ENCODE measurements at regions not wholly inside any gene's neighbourhood (a gene's known extent, or its start where the extent isn't known, plus 50 kb on each side); places are given as distances from the start of the nearest gene placed in this dataset.
A peak's percentile ranks its signal among the peaks of the same experiment; 100 is the strongest.
"Not testable (repeated sequence)": the region's sequence is repeated elsewhere in the genome, so short reads cannot be mapped to it uniquely, and the experiment has no call there.

DNA sequence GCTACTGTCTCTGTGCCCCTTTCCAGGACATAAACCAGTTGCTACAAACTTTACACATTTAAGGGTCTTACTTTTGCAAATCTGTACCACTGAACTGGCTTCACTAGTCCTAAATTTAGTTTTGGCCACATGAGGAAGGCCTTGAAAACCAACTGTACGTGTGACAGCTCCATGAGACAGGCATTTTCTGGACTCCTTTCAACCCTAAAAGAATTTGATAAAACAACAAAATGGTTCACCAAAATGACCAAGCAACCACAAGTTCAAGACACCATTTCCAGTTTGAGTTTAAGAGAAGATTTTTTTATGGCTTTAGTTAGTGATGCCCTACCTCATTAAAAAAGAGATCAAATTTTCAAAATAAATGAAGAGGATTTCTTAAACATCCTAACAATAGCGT is 246.4 kb downstream of the ZNF674 start:
- DNase-seq = no peak

DNA sequence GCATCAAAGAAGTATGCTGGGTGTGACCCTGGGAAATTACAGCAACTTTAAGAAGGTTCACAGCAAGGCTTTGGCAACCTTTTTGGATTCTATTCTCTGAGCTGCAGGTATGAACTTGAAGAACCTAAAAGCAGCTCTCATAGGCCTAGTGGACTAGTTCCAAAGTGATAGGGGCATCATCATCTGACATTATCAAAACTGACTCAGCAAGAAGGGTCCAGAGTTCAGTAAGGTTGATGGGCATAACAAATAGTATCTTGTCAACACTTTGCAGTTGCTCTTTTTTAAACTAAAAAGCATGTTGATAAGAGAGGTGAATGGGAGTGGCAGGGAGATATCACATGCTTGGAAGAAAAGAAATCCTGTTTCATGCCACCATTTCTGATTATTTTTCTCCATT is 249.3 kb downstream of the ZNF674 start:
- DNase-seq = no peak

DNA sequence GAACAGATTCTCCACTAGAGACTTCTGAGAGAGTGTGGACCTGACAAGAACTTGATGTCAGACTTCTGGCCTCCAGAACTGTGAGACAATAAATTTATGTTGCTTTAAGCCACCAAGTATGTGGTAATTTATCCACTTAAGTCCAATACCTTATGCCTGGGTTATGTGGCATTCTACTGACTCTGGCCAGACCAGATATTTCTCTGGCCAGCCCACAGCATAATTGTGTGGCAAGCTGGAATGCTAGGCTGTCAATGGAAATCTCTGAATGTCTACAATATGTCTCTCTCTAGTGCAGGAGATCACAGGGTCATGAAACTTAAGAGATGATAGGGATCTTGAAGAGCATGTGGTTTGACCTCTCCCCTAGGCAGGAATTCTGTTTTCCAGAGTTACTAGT is 251.0 kb downstream of the ZNF674 start:
- no peak for DNase-seq

DNA sequence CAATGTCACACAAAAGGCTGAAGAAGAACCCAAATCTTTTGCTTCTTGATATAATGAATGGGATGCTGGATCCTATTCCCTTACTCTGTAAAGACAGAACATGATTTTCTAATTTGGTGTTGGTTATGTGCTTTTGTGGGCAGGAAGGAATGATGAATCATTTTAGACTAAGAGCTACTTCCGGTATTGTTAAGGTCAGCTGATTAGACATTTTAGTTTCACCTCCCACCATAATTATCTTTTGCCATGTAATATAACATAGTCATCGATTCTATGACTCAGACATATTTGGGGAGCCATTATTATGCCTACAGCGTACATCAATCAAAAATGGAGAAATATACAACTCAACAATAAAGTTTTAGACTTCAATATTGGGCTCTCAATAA is 265.3 kb downstream of the ZNF674 start:
- DNase-seq = peak in 1 of 5 experiments; percentile 71

DNA sequence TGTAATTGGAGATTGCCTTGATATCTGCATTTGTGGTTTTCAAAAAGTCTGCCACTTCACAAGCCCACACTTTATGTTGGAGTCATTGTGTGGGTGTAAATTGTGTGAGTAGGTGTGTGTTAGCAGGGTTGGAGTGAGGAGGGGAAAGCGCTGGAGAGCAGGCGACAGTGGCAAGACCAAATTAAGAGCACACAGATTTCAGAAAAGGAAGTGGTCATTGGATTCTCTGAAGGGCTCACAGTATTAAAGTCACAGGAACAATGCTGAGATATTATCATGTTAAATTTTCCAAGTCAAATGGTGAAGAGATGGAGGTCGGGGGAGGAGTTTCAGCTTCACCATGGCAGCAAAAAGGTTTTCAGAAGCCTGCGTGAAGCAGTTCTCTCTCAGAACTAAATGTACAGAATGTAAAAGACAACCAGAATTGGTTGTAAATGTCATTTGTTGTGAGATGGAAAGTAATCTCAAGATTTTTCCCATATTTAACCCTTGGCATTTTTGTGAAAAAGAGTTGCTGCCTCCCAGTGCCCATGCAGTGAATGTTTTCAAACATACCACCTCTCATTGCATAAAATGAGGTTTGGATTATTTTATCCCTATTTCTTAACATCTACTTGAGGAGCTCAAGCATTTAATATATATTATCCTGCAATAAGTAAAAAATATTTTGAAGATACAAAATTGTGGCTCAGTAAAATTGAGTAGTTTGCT is 265.9 kb downstream of the ZNF674 start:
- DNase-seq = peak in 1 of 5 experiments; percentile 64

DNA sequence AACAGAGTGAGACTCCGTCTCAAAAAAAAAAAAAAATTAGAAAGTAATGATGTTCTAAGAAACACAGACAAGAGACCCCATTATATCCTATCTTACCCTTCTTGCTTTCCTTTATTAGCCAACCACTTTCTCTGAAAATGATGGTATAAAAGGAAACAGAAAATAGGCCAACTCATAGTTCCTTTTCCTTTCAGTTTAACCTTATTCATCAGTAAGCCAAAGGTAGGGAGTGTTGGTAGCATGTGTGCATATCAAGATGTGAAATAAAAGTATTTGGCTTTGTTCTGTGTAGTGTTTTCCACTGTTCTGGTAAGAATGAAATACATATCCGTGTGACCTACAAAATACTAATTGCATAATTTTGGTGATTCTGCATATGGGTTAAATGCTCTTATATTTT is 266.6 kb downstream of the ZNF674 start:
- peak in 1 of 5 experiments; percentile 11 for DNase-seq

DNA sequence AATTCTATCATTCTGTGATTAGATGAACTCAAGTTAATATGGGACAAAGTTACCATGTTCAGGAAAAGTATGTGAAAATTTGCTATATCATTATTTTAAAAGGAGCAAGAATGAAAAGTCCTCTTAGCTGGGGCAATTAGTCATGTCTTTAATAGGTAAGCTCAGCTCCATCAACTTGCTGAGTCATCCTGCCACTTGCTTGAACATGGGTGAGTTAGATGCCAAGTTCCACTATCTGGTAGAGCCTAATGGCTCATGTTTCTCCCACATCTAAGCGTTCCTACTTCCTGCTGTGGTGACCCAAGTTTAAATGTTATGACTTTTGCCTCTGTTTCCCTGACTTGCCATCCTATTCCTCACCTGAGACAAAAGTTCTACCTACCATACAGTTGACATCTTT is 276.8 kb downstream of the ZNF674 start:
- DNase-seq = peak in 1 of 5 experiments; percentile 50

DNA sequence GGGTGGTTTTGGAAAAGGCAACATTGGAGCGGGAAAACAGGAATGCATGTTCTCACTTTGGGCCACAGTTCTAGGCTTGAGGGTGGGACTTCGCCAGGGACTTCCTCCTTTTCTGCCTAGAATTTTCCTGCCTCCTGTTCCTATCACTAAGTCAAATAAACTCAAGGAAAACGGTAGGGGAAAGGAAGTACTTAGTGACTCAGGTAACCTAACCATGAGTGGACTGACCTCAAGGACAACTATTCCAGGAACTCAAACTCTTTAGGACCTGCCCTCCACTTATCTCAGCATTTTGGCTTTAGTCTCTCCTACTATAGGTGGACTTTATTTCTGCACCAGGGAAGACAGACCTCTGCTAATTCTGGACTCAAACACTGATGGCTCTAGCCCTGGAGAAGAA is 281.7 kb downstream of the ZNF674 start:
- no peak for DNase-seq

DNA sequence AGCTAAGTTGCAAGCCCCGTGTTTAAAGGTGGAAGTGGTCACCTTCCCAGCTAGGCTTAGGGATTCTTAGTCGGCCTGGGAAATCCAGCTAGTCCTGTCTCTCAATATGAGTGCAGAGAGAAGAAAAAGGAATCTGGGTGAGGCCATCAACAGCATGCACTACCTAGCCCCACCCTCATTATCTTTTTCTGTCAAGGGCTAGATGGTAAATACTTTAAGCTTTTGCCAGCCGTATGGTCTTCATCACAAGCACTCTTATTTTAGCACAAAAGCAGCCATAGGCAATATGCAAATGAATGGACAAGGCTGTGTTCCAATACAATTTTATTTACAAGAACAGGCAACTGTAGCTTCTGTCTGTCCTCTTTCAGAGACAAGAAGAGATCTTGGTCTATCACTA is 282.9 kb downstream of the ZNF674 start:
- DNase-seq = no peak

DNA sequence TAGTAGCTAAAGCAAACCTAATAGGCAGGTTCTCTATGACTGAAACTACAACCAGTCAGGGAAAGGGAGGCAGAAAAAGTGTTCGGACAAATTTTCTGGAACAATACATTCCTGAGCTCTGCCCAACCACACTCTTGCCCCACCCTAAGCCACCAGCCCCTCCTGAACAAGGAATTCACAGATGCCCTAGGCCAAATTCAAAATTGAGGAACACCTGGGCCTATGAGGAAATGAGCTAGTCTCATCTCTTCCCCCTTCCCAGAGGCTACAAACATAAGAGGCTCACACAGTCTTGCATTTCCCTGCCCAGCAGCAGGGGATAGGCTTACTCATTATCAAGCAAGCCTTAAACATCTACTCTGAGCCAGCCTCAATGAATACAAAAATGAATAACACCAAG is 284.7 kb downstream of the ZNF674 start:
- DNase-seq = no peak

DNA sequence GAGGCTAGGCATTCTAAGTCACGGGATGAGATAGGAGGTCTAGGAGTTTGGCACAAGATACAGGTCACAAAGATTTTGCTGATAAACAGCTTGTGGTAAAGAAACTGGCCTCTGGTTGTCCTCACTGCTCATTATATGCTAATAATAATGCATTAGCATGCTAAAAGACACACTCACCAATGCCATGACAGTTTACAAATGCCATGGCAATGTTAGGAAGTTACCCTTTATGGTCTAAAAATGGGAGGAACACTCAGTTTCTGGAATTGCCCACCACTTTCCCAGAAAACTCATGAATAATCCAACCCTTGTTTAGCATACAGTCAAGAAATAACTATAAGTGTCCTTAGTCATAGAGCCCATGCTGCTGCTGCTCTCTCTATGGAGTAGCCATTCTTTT is 286.9 kb downstream of the ZNF674 start:
- DNase-seq = no peak

DNA sequence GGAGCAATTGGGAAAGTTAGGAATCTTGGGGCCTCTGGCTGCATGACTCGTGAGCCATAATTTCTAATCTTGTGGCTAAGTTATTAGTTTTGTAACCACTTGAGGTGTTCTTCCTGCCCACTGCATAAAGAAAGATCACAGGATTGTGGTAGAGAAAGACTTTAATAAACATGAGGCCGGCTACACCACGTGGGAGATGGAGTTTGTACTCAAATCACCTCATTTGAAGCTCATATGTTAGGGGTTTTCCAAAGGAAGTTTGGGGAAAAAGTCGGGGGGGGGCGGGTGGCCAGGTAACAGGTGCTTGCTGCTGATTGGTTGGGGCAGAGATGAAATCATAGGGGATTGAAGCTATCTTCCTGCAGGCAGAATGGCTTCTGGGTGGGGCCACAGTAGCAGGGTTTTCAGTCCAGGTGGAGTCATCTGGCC is 287.8 kb downstream of the ZNF674 start:
- DNase-seq = no peak

DNA sequence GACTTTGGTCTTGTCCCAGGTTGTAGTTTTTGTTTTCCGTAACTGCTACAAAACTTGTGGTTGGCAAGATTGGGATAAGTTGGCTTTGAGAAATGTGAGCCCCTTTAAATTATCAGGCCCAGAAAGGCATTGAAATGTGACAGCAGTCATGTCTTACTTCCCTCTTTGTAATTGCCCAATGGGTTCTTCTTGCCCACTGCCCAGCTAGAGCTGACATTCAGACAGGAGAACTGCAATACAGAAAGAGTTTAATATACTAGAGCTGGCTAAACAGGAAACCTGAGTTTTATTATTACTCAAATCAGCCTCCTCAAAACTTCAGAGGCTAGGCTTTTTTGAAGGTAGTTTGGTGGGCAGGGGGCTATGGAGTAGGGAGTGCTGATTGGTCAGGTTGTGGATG is 288.3 kb downstream of the ZNF674 start:
- no peak for DNase-seq

DNA sequence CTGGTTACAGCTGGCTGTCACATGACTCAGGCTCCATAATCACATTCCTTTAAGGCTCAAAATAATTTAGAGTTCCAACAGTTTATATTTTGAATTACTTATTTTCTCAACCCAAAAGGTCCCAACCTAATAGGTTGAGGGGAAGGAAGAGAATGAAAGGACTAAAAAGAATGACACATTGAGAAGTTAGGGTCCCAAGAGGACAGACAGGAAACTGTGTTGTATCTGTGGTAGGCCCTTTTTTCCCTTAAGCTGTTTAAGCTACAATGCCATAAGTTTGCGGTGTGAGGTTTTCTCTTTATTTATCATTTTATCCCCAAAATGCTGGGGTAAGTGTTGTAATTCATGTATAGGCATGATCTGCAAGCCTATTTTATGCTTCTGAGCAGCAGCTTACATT is 290.2 kb downstream of the ZNF674 start:
- DNase-seq = no peak

DNA sequence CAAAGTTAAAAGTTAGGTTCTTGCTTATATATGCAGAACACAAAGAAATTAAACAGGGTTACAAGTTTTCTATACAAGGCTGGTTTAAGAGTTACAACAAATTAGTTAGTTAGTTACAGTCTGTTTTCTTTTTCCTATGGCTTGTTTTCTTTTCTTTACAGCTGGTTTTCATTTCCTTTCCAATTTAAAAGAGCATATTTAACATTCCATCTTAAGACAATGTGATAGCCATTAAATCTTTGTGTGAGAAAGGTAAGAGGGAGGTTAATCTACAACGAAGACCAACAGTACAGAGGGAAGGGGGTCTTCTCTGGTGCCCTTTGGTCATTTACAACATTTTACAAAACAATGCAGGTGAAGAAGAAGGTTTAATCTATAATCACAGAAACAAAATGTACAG is 290.6 kb downstream of the ZNF674 start:
- DNase-seq = no peak

DNA sequence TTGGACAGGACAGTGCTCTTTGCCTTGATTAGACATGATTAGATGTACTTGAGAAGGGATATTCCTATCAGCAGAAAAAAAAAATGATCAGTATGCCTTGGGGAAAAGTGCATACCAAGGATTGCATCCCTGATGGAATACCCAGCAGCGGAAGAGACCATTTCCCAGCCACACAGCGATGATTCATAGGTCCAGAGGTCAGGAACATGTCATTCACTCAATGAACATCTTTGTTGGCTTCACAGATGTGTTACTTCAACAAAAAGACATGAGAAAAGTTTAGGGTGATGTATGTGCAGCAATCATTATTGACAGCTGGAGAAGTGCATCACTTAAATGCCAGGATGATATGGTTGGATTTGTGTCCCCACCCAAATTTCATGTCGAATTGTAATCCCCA is 293.5 kb downstream of the ZNF674 start:
- no peak for DNase-seq

DNA sequence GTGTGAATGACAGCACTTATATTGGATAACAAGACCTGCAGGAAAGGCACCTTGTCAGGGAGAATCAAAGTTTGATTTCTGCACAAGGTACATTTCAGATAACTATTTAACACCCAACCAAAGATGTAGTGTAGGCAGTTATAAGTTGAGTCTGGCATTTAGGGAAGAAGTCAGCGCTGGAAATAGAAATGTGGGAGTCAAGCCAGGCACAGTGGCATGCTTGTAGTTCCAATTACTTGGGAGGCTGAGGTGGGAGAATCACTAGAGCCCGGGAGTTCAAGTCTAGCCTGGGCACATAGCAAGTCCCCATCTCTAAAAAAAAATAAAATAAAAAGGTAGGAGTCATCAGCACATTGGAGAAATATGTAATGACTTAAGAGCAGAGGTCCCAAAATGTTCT is 295.1 kb downstream of the ZNF674 start:
- no peak for DNase-seq

DNA sequence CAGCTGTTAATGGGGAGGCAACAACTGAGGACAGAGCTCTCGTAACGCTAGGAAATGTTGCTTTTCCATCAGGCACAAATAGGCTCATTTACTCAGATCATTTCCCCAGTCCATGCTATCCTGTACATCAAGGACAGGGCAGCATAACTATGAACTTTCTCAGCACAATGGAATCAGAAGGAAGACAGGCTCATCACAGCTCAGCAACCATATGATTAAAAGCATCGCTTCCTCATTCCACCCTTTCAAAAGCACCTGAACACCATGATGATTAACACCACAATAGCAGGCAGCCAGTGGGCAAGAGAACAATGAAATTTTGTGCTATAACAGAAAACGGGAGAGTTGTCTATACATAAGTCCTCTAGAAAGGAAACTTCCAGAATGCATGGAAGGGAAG is 297.8 kb downstream of the ZNF674 start:
- DNase-seq = no peak

DNA sequence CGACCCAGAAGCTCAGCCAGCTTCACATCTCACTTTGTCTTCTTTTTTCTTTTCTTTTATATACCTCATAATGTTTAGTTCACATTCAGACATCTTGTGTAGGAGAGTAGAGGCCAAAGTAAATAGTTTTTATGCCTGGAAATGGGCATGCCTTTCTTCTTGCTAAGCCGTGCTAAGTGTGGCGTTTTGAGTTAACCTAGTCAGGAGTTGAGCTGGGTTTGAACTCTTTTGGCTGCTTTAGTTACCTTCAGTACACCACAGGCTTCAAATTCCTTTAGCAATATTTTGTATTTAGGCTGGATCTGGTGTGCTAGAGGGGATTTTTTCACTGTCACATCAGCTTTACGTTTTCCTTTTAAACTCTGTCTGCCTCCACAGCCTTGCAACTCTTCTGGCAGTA is 300.8 kb downstream of the ZNF674 start:
- DNase-seq = no peak

DNA sequence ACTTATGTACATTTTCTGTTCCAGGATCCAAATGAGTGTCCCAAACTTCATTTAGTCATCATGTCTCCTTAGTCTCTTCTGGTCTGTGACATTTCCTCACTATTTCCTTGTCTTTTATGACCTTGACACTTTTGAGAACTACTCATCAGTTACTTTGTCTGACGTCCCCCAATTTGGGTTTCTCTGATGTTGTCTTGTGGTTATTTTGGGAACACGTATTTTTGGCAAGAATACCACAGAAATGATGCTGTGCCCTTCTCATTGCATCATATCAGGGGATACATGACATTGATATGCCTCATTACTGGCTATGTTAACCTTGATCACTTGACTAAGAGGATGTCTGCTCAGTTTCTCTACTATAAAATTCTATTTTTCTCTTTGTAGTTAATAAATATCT is 308.8 kb downstream of the ZNF674 start:
- peak in 1 of 5 experiments; percentile 9 for DNase-seq

DNA sequence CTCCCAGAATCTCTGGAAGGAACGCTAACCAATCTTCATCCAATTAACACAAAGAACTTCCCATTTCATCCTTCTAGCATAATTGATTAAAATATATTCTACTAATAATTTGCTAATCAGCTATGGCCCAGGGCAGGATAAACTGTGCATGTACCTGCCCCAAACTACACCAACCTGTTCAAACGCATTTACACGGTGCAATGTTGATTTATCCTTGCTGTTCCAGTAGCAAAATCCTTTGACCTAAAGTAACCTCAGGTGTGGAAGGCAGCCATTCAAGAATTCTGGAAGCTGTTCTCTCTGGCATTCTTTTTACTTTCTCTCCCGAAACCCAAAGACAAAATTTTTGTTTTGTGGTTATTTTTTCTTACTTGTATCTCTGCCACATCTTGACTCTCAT is 309.4 kb downstream of the ZNF674 start:
- DNase-seq = no peak

DNA sequence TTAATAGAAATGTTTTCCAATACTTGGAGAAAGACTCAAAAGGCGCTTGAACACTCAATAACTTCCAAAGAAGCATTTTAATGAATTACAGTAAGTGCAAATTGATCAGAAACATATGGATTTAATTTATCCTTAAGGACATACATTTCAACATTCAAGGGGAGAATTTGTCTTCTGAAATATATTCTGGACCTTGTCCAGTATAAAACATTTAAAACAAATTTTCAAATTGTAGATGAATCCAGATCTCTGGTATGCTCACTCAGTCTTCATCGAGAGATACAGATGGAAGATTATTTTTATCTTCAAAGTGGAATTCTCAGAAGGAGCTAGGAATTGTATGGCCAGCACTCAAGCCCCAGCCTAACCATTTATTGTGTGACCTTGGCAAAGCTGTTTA is 310.4 kb downstream of the ZNF674 start:
- DNase-seq = no peak

DNA sequence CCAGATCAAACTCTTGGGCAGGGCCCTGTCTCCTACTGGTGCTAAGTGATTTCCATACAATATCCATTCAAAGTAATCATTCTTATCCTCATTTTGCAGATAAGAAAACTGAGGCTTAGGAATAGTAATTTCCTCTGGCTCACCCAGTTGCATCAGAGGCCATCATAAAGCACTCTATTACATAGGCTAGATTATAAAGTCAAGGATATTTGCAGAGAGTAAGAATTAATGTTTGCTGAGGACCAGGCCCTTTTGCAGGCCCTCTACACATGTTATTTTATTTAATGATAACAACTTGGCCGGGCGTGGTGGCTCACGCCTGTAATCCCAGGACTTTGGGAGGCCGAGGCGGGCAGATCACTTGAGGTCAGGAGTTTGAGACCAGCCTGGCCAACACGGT is 316.8 kb downstream of the ZNF674 start:
- DNase-seq = no peak

DNA sequence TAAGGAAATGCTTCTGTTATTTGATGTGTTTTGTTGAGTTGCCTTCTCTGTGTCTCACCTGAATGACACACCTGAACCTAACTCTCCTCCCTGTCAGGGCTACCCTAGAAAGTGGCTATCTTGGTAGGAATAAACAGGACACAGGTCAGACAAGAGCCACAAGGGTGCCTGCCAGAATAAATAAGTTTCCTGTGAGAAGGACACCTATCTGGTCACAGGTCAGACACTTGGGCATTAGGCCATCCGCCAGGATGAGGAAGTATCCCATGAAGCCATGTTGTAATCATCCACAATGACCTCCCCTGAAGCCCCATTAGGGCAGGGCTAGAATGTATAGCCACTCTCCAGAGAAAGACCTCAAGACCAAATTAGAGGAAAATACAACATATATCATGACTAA is 318.8 kb downstream of the ZNF674 start:
- no peak for DNase-seq

DNA sequence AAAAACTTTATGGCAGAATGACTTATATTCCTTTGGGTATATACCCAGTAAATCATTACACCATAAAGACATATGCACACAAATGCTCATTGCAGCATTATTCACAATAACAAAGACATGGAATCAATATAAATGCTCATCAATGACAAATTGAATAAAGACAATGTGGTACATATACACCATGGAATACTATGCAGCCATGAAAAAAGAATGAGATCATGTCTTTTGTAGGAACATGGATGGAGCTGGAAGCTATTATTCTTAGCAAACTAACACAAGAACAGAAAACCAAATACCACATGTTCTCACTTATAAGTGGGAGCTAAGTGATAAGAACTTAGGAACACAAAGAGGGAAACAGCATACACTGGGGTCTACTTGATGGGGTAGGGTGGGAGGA is 321.7 kb downstream of the ZNF674 start:
- DNase-seq = not testable (repeated sequence)

All from T-helper 2 cell (primary cell).